K562 (cell line): ENCODE measurements at regions not wholly inside any gene's neighbourhood (a gene's known extent, or its start where the extent isn't known, plus 50 kb on each side); places are given as distances from the start of the nearest gene placed in this dataset.

ENCODE experiments used
- ATAC-seq: fragments of 200-7000 bp; cut with Tn5 transposase; 3 replicates; pipeline ENCODE4 v1.9.1; 2020; ENCODE audit warnings: moderate library complexity
- BruUV-seq: library from RNA; stranded (reverse); fragments of 400-500 nt; replicated peaks from 2 replicates; lab custom pipeline; 2021; lab: Mats Ljungman, UMichigan
- CTCF ChIA-PET: fragments of 300-600 bp; formaldehyde crosslinking; extraction: SDS; loops from one replicate; lab custom pipeline; 2021; ENCODE audit warnings: low intra/inter-chr PET ratio; lab: Yijun Ruan, JAX
- POLR2A ChIA-PET: fragments of 300-600, 350-650 bp; sonication (Branson Sonifier 250); formaldehyde crosslinking; extraction: SDS; loops from one replicate; lab custom pipeline; 2021; ENCODE audit warnings: antibody characterized with exemption, inconsistent platforms; lab: Yijun Ruan, JAX
- DNase-seq, 4 experiments: peaks; one replicate each; pipeline versions ENCODE4 v3.0.0 to v3.0.0-alpha.2; 2011 to 2018; ENCODE audit warnings: low spot score in 3 of 4, mixed read lengths in 3 of 4; ENCODE audit errors: extremely low read depth in 1 of 4
- FAIRE-seq: peaks from 2 replicates; lab custom pipeline; 2011; peaks lifted over from hg19 to GRCh38; lab: Jason Lieb, UNC
- H2AFZ ChIP-seq: 2 replicates; pipeline ENCODE4 v1.6.0; 2011; ENCODE audit warnings: low read depth, low read length, control low read depth, inconsistent platforms
- H3K27ac ChIP-seq: fragments of 200-600 bp; 3 replicates; pipeline ENCODE4 v1.8.0; 2011; ENCODE audit warnings: low read depth, mild to moderate bottlenecking, control low read depth, inconsistent platforms, low read length, moderate library complexity, mixed read lengths; ENCODE audit errors: extremely low read depth
- H3K27me3 ChIP-seq, 2 experiments: fragments of 300-600 bp in 1 of 2; 2 replicates in 1 of 2; 3 replicates in 1 of 2; pipeline versions ENCODE4 v1.6.0 to v1.8.0; 2011; ENCODE audit warnings: inconsistent platforms in 2 of 2, low read length in 2 of 2, mild to moderate bottlenecking in 1 of 2, mixed read lengths in 1 of 2, moderate library complexity in 1 of 2; ENCODE audit not compliant: control insufficient read depth in 2 of 2, insufficient read depth in 2 of 2
- H3K36me3 ChIP-seq: fragments of 300-600 bp; 3 replicates; pipeline ENCODE4 v1.8.0; 2011; ENCODE audit warnings: mild to moderate bottlenecking, low read length, inconsistent platforms; ENCODE audit not compliant: control insufficient read depth, insufficient read depth
- H3K4me1 ChIP-seq, 2 experiments: fragments of 200-600 bp in 1 of 2; replicated peaks in 1 of 2; 2 replicates in 1 of 2; 3 replicates in 1 of 2; pipeline versions ENCODE4 v1.5.1 to v1.8.0; 2011; ENCODE audit warnings: inconsistent platforms in 2 of 2, low read length in 2 of 2, mild to moderate bottlenecking in 1 of 2, mixed read lengths in 1 of 2, moderate library complexity in 1 of 2; ENCODE audit not compliant: control insufficient read depth in 2 of 2, insufficient read depth in 2 of 2
- H3K4me2 ChIP-seq: 2 replicates; pipeline ENCODE4 v1.6.1; 2011; ENCODE audit warnings: low read length, control low read depth, inconsistent platforms, mixed read lengths; ENCODE audit not compliant: insufficient read depth
- H3K4me3 ChIP-seq: fragments of 200-600 bp; sonication (generic), shearing (Covaris generic); 2 replicates; pipeline ENCODE4 v1.5.1; 2016; ENCODE audit warnings: control low read depth, inconsistent platforms
- H3K79me2 ChIP-seq: fragments of 200-600 bp; 3 replicates; pipeline ENCODE4 v1.8.0; 2011; ENCODE audit warnings: low read length, inconsistent platforms; ENCODE audit not compliant: control insufficient read depth, insufficient read depth
- H3K9ac ChIP-seq, 2 experiments: 2 replicates each; pipeline versions ENCODE4 v1.6.0 to v1.6.1; 2011; ENCODE audit warnings: low read depth in 2 of 2, low read length in 2 of 2, control low read depth in 1 of 2, inconsistent platforms in 1 of 2, mild to moderate bottlenecking in 1 of 2, mixed read lengths in 1 of 2; ENCODE audit not compliant: insufficient read depth in 1 of 2
- H3K9me1 ChIP-seq: one replicate; pipeline ENCODE4 v1.6.0; 2011; ENCODE audit warnings: inconsistent platforms, mild to moderate bottlenecking, low read length, moderate library complexity; ENCODE audit not compliant: control insufficient read depth, insufficient read depth
- H3K9me3 ChIP-seq: replicated peaks from 2 replicates; pipeline ENCODE4 v1.5.1; 2011; ENCODE audit warnings: low read depth, low read length, inconsistent platforms; ENCODE audit not compliant: control insufficient read depth, insufficient read depth
- H4K20me1 ChIP-seq: replicated peaks from 2 replicates; pipeline ENCODE4 v1.6.1; 2011; ENCODE audit warnings: low read length, inconsistent platforms, mixed read lengths; ENCODE audit not compliant: control insufficient read depth, insufficient read depth
- CBFB ChIP-seq: sonication (generic); formaldehyde crosslinking; IDR thresholded peaks from 2 replicates; pipeline ENCODE4 v1.4.0; 2020; ENCODE audit warnings: mild to moderate bottlenecking, missing genetic modification reagents
- CCNT2 ChIP-seq: IDR thresholded peaks from 2 replicates; pipeline ENCODE4 v1.6.1; 2011; ENCODE audit warnings: borderline replicate concordance, low read depth, mild to moderate bottlenecking, moderate library complexity, mixed read lengths, low read length; ENCODE audit not compliant: insufficient read length; ENCODE audit errors: extremely low read depth
- FOXA1 ChIP-seq: fragments of 450-650 bp; IDR thresholded peaks from 2 replicates; pipeline ENCODE4 v1.6.1; 2016; ENCODE audit warnings: mild to moderate bottlenecking, borderline replicate concordance
- HNRNPUL1 ChIP-seq: fragments of 200-400 bp; formaldehyde crosslinking; IDR thresholded peaks from 2 replicates; pipeline ENCODE4 v1.6.1; 2017; ENCODE audit warnings: low read length
- POLR2AphosphoS5 ChIP-seq: IDR thresholded peaks from 2 replicates; pipeline ENCODE4 v1.6.1; 2011; ENCODE audit warnings: mild to moderate bottlenecking, low read depth, low read length, moderate library complexity; ENCODE audit not compliant: control insufficient read depth, insufficient read depth
- RNF2 ChIP-seq: sonication (generic); IDR thresholded peaks from 2 replicates; pipeline ENCODE4 v1.6.1; 2016
- SAFB2 ChIP-seq: fragments of 200-400 bp; formaldehyde crosslinking; IDR thresholded peaks from 2 replicates; pipeline ENCODE4 v1.6.1; 2018; ENCODE audit warnings: borderline replicate concordance, low read length, low read depth, moderate library complexity; ENCODE audit not compliant: severe bottlenecking
- SP1 ChIP-seq: sonication (generic); formaldehyde crosslinking; IDR thresholded peaks from 2 replicates; pipeline ENCODE4 v1.8.1; 2022; ENCODE audit warnings: mild to moderate bottlenecking, missing genetic modification reagents
- XRCC5 ChIP-seq: fragments of 200-400 bp; formaldehyde crosslinking; IDR thresholded peaks from 2 replicates; pipeline ENCODE4 v1.6.1; 2017; ENCODE audit warnings: low read depth, mild to moderate bottlenecking, low read length
- ZNF668 ChIP-seq: fragments of 250-450 bp; sonication (Bioruptor Pico); IDR thresholded peaks from 2 replicates; pipeline ENCODE4 v1.8.0; 2022; ENCODE audit warnings: mild to moderate bottlenecking, inconsistent platforms
- WGBS: fragments of 100-300 bp; shearing (Covaris generic); methylation state at CpG from one replicate; pipeline ENCODE4 v1.1.6; 2016; ENCODE audit warnings: low coverage, mixed read lengths; ENCODE audit not compliant: insufficient coverage; ENCODE audit errors: missing lambda C conversion rate; 5-methylcytosine and 5-hydroxymethylcytosine counted together
- in situ Hi-C: fragments of 300-500 bp; cut with MboI; formaldehyde crosslinking; loops from 4 replicates; pipeline ENCODE4 v1.15.0; 2018; ENCODE audit warnings: inconsistent platforms, mixed read lengths
- intact Hi-C: fragments of 100-400 bp; cut with micrococcal nuclease; formaldehyde crosslinking; loops from 2 replicates; pipeline ENCODE4 v1.14.2; 2022
- TF ChIP-seq, protein P1 (sequence below): fragments of 450-650 bp; formaldehyde crosslinking; IDR thresholded peaks from 2 replicates; pipeline ENCODE4 v1.4.0; 2020; ENCODE audit warnings: mild to moderate bottlenecking, moderate library complexity

DNA sequence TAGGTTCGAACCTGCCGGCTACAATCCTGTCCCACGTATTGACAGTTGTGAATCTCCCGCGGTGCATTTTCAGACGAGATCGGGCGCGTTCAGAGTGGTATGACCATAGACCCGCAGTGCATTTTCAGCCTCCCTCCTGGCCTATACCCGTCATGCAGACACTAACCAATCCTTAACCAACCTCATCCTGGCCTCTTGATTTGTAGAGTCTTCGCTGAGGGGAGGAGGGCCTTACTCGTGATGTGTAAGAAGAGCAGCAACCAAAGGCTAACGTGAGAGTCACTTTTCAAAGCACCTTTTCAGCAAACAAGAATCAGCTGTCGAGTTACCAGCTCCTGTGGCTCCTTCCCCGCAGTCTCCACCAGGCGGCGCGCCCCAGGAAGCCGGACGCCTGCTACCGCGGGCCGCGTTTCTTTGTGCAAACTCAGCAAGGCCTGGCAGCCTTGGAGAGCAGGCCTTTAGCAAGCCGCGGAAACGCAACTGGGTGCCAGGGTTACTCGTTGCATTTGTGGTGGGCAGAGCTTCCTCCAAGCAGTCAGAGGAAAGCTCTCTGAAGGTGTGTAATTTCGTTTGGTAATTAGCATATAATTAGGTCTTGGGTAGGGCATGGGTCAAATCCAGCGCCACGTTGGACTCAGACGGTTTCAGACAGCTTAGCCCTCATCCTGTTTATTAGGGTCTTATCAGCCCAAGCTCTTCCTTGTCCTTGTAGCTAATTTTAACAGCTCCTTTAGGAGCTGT is 139.8 kb downstream of the OR2B2 start:
- Histone ChIP-seq H3K9ac (peak overlapping the region; percentile 50 to 75; a peak in 3 of 4 replicates), H3K4me2 (peak overlapping the region; percentile 68), H2AFZ (peak overlapping the region; percentile 95), H3K36me3 (no peaks in the 10 kb centered on the region), H3K79me2 (no peaks in the 10 kb centered on the region), H3K4me1 (peaks cover 22 to 40% of the 10 kb centered on the region in 2 experiments), H4K20me1 (no peaks in the 10 kb centered on the region), H3K27me3 (no peaks in the 10 kb centered on the region), H3K9me3 (no peaks in the 10 kb centered on the region), H3K4me3 (no peak overlapping the region), H3K27ac (peak overlapping the region; percentile 75), H3K9me1 (no peaks in the 10 kb centered on the region)
- in situ Hi-C loops: no loop called here
- POLR2A ChIA-PET: interaction anchor here (0.6 to 2.9 kb wide), 28 partner anchors 8 to 1000 kb away, joined by 3 to 27 read pairs (median 4); a partner anchor contains a TSS
- CTCF ChIA-PET: interaction anchor here (0.7 to 2.0 kb wide), 3 partner anchors 13 to 594 kb away, joined by 3 to 5 read pairs (median 4); no protein-coding TSS in a partner anchor
- peak; percentile 65 for FAIRE-seq
- 14% methylated on average over 33 of the region's 33 CpGs for WGBS
- ATAC-seq: peak; percentile 92
- no TSS peak for BruUV-seq
- intact Hi-C loops: no loop called here
- peak; percentile 83 to 95 (median 84) for DNase-seq
- no peak for TF ChIP-seq POLR2AphosphoS5
- peak; percentile 85 for TF ChIP-seq ZNF668 (CRISPR knock-in tag)
- TF ChIP-seq FOXA1: no peak
- TF ChIP-seq HNRNPUL1: no peak
- TF ChIP-seq RNF2: peak; percentile 76; the same call in 1 of the 2 replicates
- TF ChIP-seq, protein P1, sequence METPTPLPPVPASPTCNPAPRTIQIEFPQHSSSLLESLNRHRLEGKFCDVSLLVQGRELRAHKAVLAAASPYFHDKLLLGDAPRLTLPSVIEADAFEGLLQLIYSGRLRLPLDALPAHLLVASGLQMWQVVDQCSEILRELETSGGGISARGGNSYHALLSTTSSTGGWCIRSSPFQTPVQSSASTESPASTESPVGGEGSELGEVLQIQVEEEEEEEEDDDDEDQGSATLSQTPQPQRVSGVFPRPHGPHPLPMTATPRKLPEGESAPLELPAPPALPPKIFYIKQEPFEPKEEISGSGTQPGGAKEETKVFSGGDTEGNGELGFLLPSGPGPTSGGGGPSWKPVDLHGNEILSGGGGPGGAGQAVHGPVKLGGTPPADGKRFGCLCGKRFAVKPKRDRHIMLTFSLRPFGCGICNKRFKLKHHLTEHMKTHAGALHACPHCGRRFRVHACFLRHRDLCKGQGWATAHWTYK: peak; percentile 87; the same call in 1 of the 2 replicates
- peak; percentile 70 for TF ChIP-seq CCNT2
- TF ChIP-seq CBFB (CRISPR knock-in tag): no peak
- TF ChIP-seq SAFB2: no peak
- TF ChIP-seq XRCC5: peak; percentile 98
- TF ChIP-seq SP1 (CRISPR knock-in tag): no peak
